Glutamatergic neuron (in vitro differentiated cells): ENCODE measurements at regions not wholly inside any gene's neighbourhood (a gene's known extent, or its start where the extent isn't known, plus 50 kb on each side); places are given as distances from the start of the nearest gene placed in this dataset.

Experiments
- DNase-seq: peaks from one replicate; pipeline ENCODE4 v3.0.0; 2022
- H3K27ac Mint-ChIP-seq: one replicate; pipeline ENCODE4 v1.8.0; 2020; ENCODE audit warnings: mild to moderate bottlenecking, mixed read lengths, inconsistent platforms; ENCODE audit not compliant: unreplicated experiment
- H3K27me3 Mint-ChIP-seq: one replicate; pipeline ENCODE4 v1.8.0; 2020; ENCODE audit warnings: mild to moderate bottlenecking, moderate library complexity, mixed read lengths, inconsistent platforms; ENCODE audit not compliant: unreplicated experiment
- H3K36me3 Mint-ChIP-seq: one replicate; pipeline ENCODE4 v1.8.0; 2020; ENCODE audit warnings: mild to moderate bottlenecking, mixed read lengths, inconsistent platforms; ENCODE audit not compliant: unreplicated experiment
- H3K4me1 Mint-ChIP-seq: one replicate; pipeline ENCODE4 v1.8.0; 2020; ENCODE audit warnings: mild to moderate bottlenecking, low read depth, mixed read lengths, inconsistent platforms; ENCODE audit not compliant: unreplicated experiment
- H3K4me3 Mint-ChIP-seq: one replicate; pipeline ENCODE4 v1.8.0; 2020; ENCODE audit warnings: mild to moderate bottlenecking, mixed read lengths, inconsistent platforms; ENCODE audit not compliant: unreplicated experiment
- H3K9me3 Mint-ChIP-seq: one replicate; pipeline ENCODE4 v1.8.0; 2020; ENCODE audit warnings: mild to moderate bottlenecking, moderate library complexity, mixed read lengths, inconsistent platforms; ENCODE audit not compliant: unreplicated experiment
- CTCF ChIP-seq: fragments of 200-600 bp; sonication (generic); IDR thresholded peaks from one replicate; pipeline ENCODE4 v1.5.0; 2021; ENCODE audit not compliant: partially characterized antibody, unreplicated experiment

GRCh38 chr14:106848330-106849121 is 1322.1 kb downstream of the TMEM121 start:
- no peak for TF ChIP-seq CTCF
- Mint-ChIP-seq H3K27me3 (peaks cover 3% of the 10 kb centered on the region), H3K9me3 (peaks cover 15% of the 10 kb centered on the region), H3K4me1 (no peaks in the 10 kb centered on the region), H3K27ac (no peak overlapping the region), H3K4me3 (no peak overlapping the region), H3K36me3 (peaks cover 17% of the 10 kb centered on the region)
- DNase-seq: no peak

DNA sequence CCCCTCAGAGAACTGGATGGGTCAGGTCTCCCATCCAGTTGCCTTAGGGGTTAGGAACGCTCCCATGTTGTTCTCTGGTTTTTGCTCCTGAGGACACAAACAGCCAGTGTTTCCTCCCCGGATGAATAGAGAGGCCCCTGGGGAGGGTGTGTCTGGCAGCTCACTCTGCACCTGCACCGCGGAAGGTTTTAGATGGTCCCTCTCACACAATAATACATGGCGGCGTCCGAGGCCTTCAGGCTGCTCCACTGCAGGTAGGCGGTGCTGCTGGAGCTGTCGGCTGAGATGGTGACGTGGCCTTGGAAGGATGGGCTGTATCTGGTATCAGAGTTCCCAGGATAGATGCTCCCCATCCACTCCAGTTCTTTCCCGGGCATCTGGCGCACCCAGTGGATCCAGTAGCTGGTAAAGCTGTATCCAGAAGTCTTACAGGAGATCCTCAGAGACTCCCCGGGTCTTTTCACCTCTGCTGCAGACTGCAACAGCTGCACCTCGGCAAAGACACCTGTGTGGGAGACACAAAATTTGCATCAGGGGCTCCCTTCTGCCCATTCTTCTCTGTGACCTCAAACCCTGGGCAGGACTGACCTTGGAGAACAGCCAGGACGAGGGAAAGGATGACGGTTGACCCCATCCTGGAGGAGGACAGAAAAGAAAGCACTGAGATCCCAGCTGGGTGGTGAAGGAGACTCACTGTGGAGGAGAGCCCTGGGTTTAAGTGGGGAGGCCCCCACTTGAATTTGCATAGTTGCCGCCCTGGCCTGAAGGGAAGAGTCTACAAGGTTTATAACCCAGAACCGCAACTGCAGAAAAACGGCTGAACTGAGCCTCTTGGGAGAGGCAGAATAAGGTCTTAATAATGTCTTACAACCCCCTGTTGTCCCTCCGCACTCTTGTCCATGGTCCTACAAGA is 1324.8 kb downstream of the TMEM121 start:
- peaks cover 3% of the 10 kb centered on the region for H3K27me3 Mint-ChIP-seq
- H3K4me3 Mint-ChIP-seq: no peak overlapping the region
- peaks cover 17% of the 10 kb centered on the region for H3K36me3 Mint-ChIP-seq

GRCh38 chr14:106872611-106873446 is 1346.4 kb downstream of the TMEM121 start:
- Mint-ChIP-seq H3K36me3 (peaks cover 6% of the 10 kb centered on the region), H3K4me1 (no peaks in the 10 kb centered on the region), H3K4me3 (no peak overlapping the region), H3K9me3 (peaks cover 12% of the 10 kb centered on the region), H3K27me3 (no peaks in the 10 kb centered on the region), H3K27ac (no peak overlapping the region)
- peak; percentile 15 for TF ChIP-seq CTCF
- DNase-seq: no peak

More for the DNA sequence above, 1324.8 kb downstream of the TMEM121 start:
- DNase-seq: no peak
- no peak for TF ChIP-seq CTCF
- no peak overlapping the region for H3K27ac Mint-ChIP-seq
- H3K9me3 Mint-ChIP-seq: peaks cover 13% of the 10 kb centered on the region
- H3K4me1 Mint-ChIP-seq: no peaks in the 10 kb centered on the region

- peaks cover 7% of the 10 kb centered on the region for H3K36me3 Mint-ChIP-seq
- H3K4me3 Mint-ChIP-seq: no peak overlapping the region
- no peaks in the 10 kb centered on the region for H3K27me3 Mint-ChIP-seq
- no peak overlapping the region for H3K27ac Mint-ChIP-seq
- H3K4me1 Mint-ChIP-seq: no peaks in the 10 kb centered on the region
- TF ChIP-seq CTCF: no peak
- H3K9me3 Mint-ChIP-seq: peaks cover 14% of the 10 kb centered on the region
- DNase-seq: no peak
Measured at GRCh38 chr14:106874350-106874749, 1348.0 kb downstream of the TMEM121 start.
